Testis (tissue), 2 donors: ENCODE measurements at regions not wholly inside any gene's neighbourhood (a gene's known extent, or its start where the extent isn't known, plus 50 kb on each side); places are given as distances from the start of the nearest gene placed in this dataset.

ENCODE experiments used
- CTCF ChIP-seq, 3 experiments: fragments of 450-650 bp in 2 of 3; fragments of 200-600 bp in 1 of 3; sonication (generic) in 1 of 3; IDR thresholded peaks; one replicate each; pipeline ENCODE4 v1.5.1; 2016 to 2019; ENCODE audit warnings: antibody characterized with exemption in 3 of 3, mild to moderate bottlenecking in 2 of 3, moderate library complexity in 1 of 3
- POLR2A ChIP-seq: fragments of 450-650 bp; IDR thresholded peaks from one replicate; pipeline ENCODE4 v1.6.1; 2017; ENCODE audit warnings: antibody characterized with exemption, mild to moderate bottlenecking, moderate library complexity

GRCh38 chr18:71388148-71388547, 1099.3 kb downstream of the SOCS6 start:
- no peak for TF ChIP-seq CTCF (IDR thresholded peaks at IDR 0.05)
- TF ChIP-seq POLR2A, result no peak
